ENCODE measurements at regions not wholly inside any gene's neighbourhood (a gene's known extent, or its start where the extent isn't known, plus 50 kb on each side); places are given as distances from the start of the nearest gene placed in this dataset.

DNA sequence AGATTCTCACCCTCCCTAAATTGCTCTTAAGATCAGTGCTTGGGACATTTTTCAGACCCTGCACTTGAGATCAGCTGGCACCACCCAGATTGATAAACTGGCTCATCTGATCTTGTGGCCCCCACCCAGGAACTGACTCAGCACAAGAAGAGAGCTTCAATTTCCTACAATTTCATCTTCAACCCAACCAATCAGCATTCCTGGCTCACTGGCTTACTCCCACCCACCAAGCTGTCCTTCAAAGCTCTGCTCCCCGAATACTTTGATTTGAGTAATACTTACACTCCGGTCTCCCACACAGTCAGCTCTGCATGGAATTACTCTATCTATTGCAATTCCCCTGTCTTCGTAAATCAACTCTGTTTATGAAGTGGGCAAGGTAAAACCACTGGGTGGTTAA, 461.9 kb upstream of the RGS18 start:
- no peak for TF ChIP-seq CTCF (IDR thresholded peaks at IDR 0.05)
- no peak for TF ChIP-seq POLR2AphosphoS5 (IDR thresholded peaks at IDR 0.05; ENCODE audit: insufficient read depth in 1 of 2, low read depth in 1 of 2)
- TF ChIP-seq POLR2A (IDR thresholded peaks at IDR 0.05), result no peak

All from vagina (tissue), 2 donors.